ENCODE measurements at regions not wholly inside any gene's neighbourhood (a gene's known extent, or its start where the extent isn't known, plus 50 kb on each side); places are given as distances from the start of the nearest gene placed in this dataset.

DNA sequence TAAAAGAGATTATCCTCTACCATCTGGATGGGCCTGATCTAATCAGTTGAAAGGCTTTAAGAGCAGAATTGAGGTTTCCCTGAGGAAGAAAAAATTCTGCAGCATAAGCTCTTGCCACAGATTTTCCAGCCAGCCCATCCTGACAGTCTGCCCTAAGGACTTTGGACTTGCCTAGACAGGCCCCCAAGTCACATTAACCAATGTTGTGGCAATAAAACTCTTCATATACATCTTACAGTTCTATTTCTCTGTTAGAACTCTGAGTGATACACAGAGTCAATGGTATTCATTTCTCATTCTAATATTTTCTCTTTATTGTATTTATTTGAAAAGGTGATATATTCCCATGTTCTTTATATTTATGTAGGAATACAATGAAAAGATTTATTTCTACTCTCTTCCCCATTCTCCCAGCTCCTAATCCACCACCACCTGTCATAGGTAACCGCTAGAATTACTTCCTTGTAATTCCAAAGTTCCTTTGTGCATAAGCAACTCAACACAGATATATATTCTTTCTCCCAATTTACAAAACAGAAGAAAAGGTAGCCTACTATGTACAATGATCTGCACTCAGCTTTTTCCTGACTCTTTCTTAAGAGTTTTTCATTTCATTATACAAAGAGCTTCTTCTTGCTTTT is 182.1 kb downstream of the CAPZA3 start:
- H3K4me1 ChIP-seq (replicated peaks in 1 of 2; ENCODE audit: control insufficient read depth in 2 of 2, insufficient read depth in 2 of 2, low read length in 2 of 2) = no peaks in the 10 kb centered on the region
- H2AFZ ChIP-seq (ENCODE audit: low read depth, low read length) = no peak overlapping the region
- POLR2A ChIA-PET = no interaction called here
- 0% methylated on average over 1 of the region's 1 CpG for WGBS (ENCODE audit: insufficient coverage, low coverage, missing lambda C conversion rate)
- H3K4me3 ChIP-seq = no peak overlapping the region
- no peak for FAIRE-seq
- H3K79me2 ChIP-seq (ENCODE audit: control insufficient read depth, insufficient read depth, low read length) = no peaks in the 10 kb centered on the region
- in situ Hi-C loops (cut with MboI) = no loop called here
- intact Hi-C loops (cut with micrococcal nuclease) = no loop called here
- no peaks in the 10 kb centered on the region for H3K9me3 ChIP-seq (replicated peaks; ENCODE audit: control insufficient read depth, insufficient read depth, low read depth, low read length)
- TF ChIP-seq ZNF3 (CRISPR knock-in tag; IDR thresholded peaks at IDR 0.05) = no peak
- TF ChIP-seq, protein P1, sequence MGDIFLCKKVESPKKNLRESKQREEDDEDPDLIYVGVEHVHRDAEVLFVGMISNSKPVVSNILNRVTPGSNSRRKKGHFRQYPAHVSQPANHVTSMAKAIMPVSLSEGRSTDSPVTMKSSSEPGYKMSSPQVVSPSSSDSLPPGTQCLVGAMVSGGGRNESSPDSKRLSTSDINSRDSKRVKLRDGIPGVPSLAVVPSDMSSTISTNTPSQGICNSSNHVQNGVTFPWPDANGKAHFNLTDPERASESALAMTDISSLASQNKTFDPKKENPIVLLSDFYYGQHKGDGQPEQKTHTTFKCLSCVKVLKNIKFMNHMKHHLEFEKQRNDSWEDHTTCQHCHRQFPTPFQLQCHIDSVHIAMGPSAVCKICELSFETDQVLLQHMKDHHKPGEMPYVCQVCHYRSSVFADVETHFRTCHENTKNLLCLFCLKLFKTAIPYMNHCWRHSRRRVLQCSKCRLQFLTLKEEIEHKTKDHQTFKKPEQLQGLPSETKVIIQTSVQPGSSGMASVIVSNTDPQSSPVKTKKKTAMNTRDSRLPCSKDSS (IDR thresholded peaks at IDR 0.05; ENCODE audit: low read depth, partially characterized antibody) = no peak
- TF ChIP-seq, protein P2, sequence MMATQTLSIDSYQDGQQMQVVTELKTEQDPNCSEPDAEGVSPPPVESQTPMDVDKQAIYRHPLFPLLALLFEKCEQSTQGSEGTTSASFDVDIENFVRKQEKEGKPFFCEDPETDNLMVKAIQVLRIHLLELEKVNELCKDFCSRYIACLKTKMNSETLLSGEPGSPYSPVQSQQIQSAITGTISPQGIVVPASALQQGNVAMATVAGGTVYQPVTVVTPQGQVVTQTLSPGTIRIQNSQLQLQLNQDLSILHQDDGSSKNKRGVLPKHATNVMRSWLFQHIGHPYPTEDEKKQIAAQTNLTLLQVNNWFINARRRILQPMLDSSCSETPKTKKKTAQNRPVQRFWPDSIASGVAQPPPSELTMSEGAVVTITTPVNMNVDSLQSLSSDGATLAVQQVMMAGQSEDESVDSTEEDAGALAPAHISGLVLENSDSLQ (IDR thresholded peaks at IDR 0.05) = no peak
- TF ChIP-seq MAFF (IDR thresholded peaks at IDR 0.05; ENCODE audit: low read length) = no peak
- CTCF ChIA-PET (ENCODE audit: low intra/inter-chr PET ratio) = no interaction called here
- no peak for ATAC-seq
- no peaks in the 10 kb centered on the region for H3K36me3 ChIP-seq (ENCODE audit: control insufficient read depth, insufficient read depth, low read length)
- no peaks in the 10 kb centered on the region for H3K27me3 ChIP-seq (ENCODE audit: control insufficient read depth in 2 of 2, insufficient read depth in 2 of 2, low read length in 2 of 2)
- no peaks in the 10 kb centered on the region for H4K20me1 ChIP-seq (replicated peaks; ENCODE audit: control insufficient read depth, insufficient read depth, low read length)
- H3K9ac ChIP-seq (ENCODE audit: insufficient read depth in 1 of 2, low read depth in 2 of 2, low read length in 2 of 2) = no peak overlapping the region
- no peak overlapping the region for H3K27ac ChIP-seq (ENCODE audit: extremely low read depth, low read depth, low read length)
- DNase-seq (ENCODE audit: extremely low read depth in 1 of 4, low spot score in 3 of 4) = no peak
- no peak overlapping the region for H3K4me2 ChIP-seq (ENCODE audit: insufficient read depth, low read length)
- no peaks in the 10 kb centered on the region for H3K9me1 ChIP-seq (ENCODE audit: control insufficient read depth, insufficient read depth, low read length)
- BruUV-seq (replicated peaks) = no TSS peak

Data from K562 (cell line).